Transverse colon (tissue), 4 donors: ENCODE measurements at regions not wholly inside any gene's neighbourhood (a gene's known extent, or its start where the extent isn't known, plus 50 kb on each side); places are given as distances from the start of the nearest gene placed in this dataset.

ENCODE experiments used
- DNase-seq: peaks from one replicate; pipeline ENCODE4 v3.0.0-alpha.2; 2019
- H3K27ac ChIP-seq, 4 donors: fragments of 200-600 bp; sonication (generic); 2 replicates each; pipeline ENCODE4 v1.5.1; 2016 to 2018; ENCODE audit warnings: inconsistent platforms in 4 of 4
- H3K27me3 ChIP-seq: fragments of 200-600 bp; sonication (generic); 2 replicates; pipeline ENCODE4 v1.5.1; 2017; ENCODE audit warnings: inconsistent platforms
- H3K36me3 ChIP-seq, 4 donors: fragments of 200-600 bp; sonication (generic); 2 replicates each; pipeline ENCODE4 v1.5.1; 2017 to 2019; ENCODE audit warnings: inconsistent platforms in 4 of 4
- H3K4me1 ChIP-seq, 4 donors: fragments of 200-600 bp; sonication (generic); 2 replicates each; pipeline ENCODE4 v1.5.1; 2017 to 2020; ENCODE audit warnings: inconsistent platforms in 4 of 4
- H3K4me3 ChIP-seq, 4 donors: fragments of 200-600 bp; sonication (generic); 1 replicate in 1 of 4; 2 replicates in 3 of 4; pipeline versions ENCODE4 v1.5.1 to v1.6.1; 2017 to 2019; ENCODE audit warnings: inconsistent platforms in 4 of 4
- H3K9me3 ChIP-seq, 2 donors: fragments of 200-600 bp; sonication (generic); 2 replicates each; pipeline ENCODE4 v1.5.1; 2017 to 2019; ENCODE audit warnings: inconsistent platforms in 2 of 2
- EP300 ChIP-seq: sonication (generic); formaldehyde crosslinking; IDR thresholded peaks from one replicate; pipeline ENCODE4 v1.6.1; 2017; ENCODE audit warnings: antibody characterized with exemption, low read depth
- POLR2A ChIP-seq: fragments of 450-650 bp; IDR thresholded peaks from one replicate; pipeline ENCODE4 v1.6.1; 2016; ENCODE audit warnings: antibody characterized with exemption, mild to moderate bottlenecking, moderate library complexity
- POLR2AphosphoS5 ChIP-seq, 3 donors: sonication (generic); formaldehyde crosslinking; IDR thresholded peaks; one replicate each; pipeline ENCODE4 v1.6.1; 2016; ENCODE audit warnings: antibody characterized with exemption in 3 of 3
- WGBS, 2 donors: methylation state at CpG; one replicate each; pipeline ENCODE4 v1.1.5; 2018; ENCODE audit warnings: low coverage in 1 of 2; 5-methylcytosine and 5-hydroxymethylcytosine counted together
- in situ Hi-C, 4 donors: fragments of 200-750 bp; cut with MboI; loops; one replicate each; pipeline versions ENCODE4 v1.15.0 to v1.15.1; 2017; ENCODE audit warnings: low sequenced_read_pairs in 3 of 4, low pct_ligation_motif_present in 1 of 4, low pct_unique_long_range_greater_than_20kb in 1 of 4
- intact Hi-C: fragments of 100-400 bp; cut with DNase I; formaldehyde crosslinking; loops from one replicate; pipeline ENCODE4 v1.15.1; 2023; ENCODE audit warnings: low total_unique reads
- TF ChIP-seq, protein P1 (sequence below), 5 experiments: fragments of 200-600 bp in 3 of 5; fragments of 450-650 bp in 2 of 5; sonication (generic) in 3 of 5; IDR thresholded peaks; 1 replicate in 2 of 5; 2 replicates in 3 of 5; pipeline ENCODE4 v1.5.1; 2016 to 2017; ENCODE audit warnings: antibody characterized with exemption in 5 of 5, inconsistent platforms in 3 of 5, mild to moderate bottlenecking in 2 of 5, moderate library complexity in 1 of 5

DNA sequence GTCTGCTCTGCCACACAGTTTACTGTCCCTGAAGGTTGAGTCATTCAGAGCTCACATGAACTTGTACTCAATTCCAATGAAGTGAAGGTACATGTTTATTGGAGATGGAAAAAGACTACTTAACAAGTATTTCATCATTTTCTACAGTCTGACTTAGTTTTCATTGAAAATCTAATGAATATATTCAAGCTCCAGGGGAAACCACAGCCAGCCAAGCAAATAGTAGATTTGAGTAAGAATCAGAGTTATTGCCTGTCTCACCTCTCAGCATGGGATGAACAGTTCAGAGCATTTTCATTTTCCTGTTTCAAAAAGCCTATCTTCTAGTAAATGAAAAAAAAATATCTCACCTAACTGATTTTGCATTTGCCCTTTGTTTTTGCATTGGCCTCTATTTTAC, 1249.4 kb upstream of the DIAPH2 start:
- no peaks in the 10 kb centered on the region for H3K27me3 ChIP-seq
- no peaks in the 10 kb centered on the region for H3K9me3 ChIP-seq
- H3K4me1 ChIP-seq: no peaks in the 10 kb centered on the region
- TF ChIP-seq, protein P1, sequence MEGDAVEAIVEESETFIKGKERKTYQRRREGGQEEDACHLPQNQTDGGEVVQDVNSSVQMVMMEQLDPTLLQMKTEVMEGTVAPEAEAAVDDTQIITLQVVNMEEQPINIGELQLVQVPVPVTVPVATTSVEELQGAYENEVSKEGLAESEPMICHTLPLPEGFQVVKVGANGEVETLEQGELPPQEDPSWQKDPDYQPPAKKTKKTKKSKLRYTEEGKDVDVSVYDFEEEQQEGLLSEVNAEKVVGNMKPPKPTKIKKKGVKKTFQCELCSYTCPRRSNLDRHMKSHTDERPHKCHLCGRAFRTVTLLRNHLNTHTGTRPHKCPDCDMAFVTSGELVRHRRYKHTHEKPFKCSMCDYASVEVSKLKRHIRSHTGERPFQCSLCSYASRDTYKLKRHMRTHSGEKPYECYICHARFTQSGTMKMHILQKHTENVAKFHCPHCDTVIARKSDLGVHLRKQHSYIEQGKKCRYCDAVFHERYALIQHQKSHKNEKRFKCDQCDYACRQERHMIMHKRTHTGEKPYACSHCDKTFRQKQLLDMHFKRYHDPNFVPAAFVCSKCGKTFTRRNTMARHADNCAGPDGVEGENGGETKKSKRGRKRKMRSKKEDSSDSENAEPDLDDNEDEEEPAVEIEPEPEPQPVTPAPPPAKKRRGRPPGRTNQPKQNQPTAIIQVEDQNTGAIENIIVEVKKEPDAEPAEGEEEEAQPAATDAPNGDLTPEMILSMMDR (IDR thresholded peaks at IDR 0.05): no peak
- TF ChIP-seq POLR2AphosphoS5 (IDR thresholded peaks at IDR 0.05) (no peak), POLR2A (no peak), EP300 (no peak)
- intact Hi-C loops (no loop called here), in situ Hi-C loops (no loop called here)
- H3K4me3 ChIP-seq: no peak overlapping the region
- no peak for DNase-seq
- H3K36me3 ChIP-seq: no peaks in the 10 kb centered on the region
- no peak overlapping the region for H3K27ac ChIP-seq

DNA sequence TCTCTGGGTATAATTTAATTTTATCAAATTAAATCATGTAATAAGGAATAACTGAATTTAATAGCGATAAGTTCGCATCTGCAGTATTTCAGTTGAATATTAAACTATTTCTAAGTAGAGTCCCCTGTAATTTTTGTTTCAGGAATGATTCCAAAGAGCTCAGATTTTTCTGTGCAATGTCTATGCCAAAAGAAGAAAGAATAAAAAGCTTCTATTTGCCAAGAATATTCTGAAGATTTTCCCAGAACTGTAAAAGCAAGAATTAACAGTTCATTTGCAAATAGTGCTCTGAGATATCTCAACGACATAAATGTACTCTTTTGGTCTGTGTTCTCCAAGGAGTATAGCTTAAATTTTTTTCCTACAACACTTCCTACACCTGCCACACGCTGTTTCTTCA, 1242.8 kb upstream of the DIAPH2 start:
- Histone ChIP-seq H3K27ac (no peak overlapping the region), H3K27me3 (no peaks in the 10 kb centered on the region), H3K4me3 (no peak overlapping the region), H3K9me3 (no peaks in the 10 kb centered on the region), H3K4me1 (no peaks in the 10 kb centered on the region), H3K36me3 (no peaks in the 10 kb centered on the region)
- TF ChIP-seq EP300: no peak
- no peak for TF ChIP-seq POLR2AphosphoS5 (IDR thresholded peaks at IDR 0.05)
- TF ChIP-seq POLR2A: no peak
- TF ChIP-seq, protein P1 (IDR thresholded peaks at IDR 0.05): no peak
- intact Hi-C loops (no loop called here), in situ Hi-C loops (no loop called here)
- WGBS, 2 donors: 51 to 60% methylated on average over 1 to 4 of the region's 4 CpGs
- DNase-seq: no peak

DNA sequence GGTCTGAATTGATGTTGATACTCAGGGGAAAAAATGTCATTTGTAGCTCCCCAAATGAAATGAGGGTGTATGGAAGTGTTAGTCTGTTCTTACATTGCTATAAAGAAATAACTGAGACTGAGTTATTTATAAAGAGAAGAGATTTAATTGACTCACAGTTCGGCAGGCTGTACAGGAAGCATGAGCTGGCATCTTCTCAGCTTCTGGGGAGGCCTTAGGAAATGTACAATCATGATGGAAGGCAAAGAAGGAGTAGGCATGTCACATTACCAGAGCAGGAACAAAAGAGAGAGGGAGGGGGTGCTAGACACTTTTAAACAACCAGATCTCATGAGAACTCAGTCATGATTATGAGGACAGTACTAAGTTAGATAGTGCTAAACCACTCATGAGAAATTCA, 1199.9 kb upstream of the DIAPH2 start:
- H3K4me1 ChIP-seq: no peaks in the 10 kb centered on the region
- DNase-seq: no peak
- H3K4me3 ChIP-seq: no peak overlapping the region
- TF ChIP-seq POLR2AphosphoS5 (IDR thresholded peaks at IDR 0.05) (no peak), POLR2A (no peak), EP300 (no peak)
- TF ChIP-seq, protein P1 (IDR thresholded peaks at IDR 0.05): no peak
- intact Hi-C loops (no loop called here), in situ Hi-C loops (no loop called here)
- no peaks in the 10 kb centered on the region for H3K27me3 ChIP-seq
- no peaks in the 10 kb centered on the region for H3K36me3 ChIP-seq
- 61% methylated on average over 1 of the region's 1 CpG; no CpG with 5 or more reads in 1 of the 2 donors for WGBS, 2 donors
- H3K27ac ChIP-seq: no peak overlapping the region
- no peaks in the 10 kb centered on the region for H3K9me3 ChIP-seq

DNA sequence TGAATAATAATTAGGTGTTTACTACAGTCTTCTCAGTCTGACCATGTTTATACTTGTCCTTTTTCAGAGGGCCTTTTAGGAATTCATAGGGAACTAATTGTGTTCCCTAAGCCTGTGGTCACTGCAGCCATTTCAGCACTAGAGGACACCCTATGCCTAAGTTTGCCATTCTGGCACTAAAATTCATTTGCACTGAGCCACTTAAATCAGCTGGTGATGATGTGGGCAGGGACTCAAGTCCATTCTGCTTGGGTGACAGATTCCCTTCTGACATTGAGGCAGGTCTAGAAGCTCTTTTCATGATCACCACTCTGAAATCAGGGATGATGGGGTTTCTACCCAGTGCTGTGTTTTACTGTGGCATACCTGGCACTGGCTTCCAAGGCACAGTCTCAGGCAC, 1178.9 kb upstream of the DIAPH2 start:
- Histone ChIP-seq H3K4me1 (no peaks in the 10 kb centered on the region), H3K36me3 (no peaks in the 10 kb centered on the region), H3K27me3 (no peaks in the 10 kb centered on the region), H3K4me3 (no peak overlapping the region), H3K9me3 (no peaks in the 10 kb centered on the region), H3K27ac (no peak overlapping the region)
- DNase-seq: no peak
- intact Hi-C loops: no loop called here
- in situ Hi-C loops: no loop called here
- TF ChIP-seq POLR2AphosphoS5 (IDR thresholded peaks at IDR 0.05) (no peak), POLR2A (no peak), EP300 (no peak)
- TF ChIP-seq, protein P1 (IDR thresholded peaks at IDR 0.05): no peak
